HEK293 (cell line): ENCODE measurements at regions not wholly inside any gene's neighbourhood (a gene's known extent, or its start where the extent isn't known, plus 50 kb on each side); places are given as distances from the start of the nearest gene placed in this dataset.

Experiments
- CTCF ChIA-PET: fragments of 350-600 bp; formaldehyde crosslinking; extraction: SDS; loops from one replicate; lab custom pipeline; 2021; ENCODE audit warnings: antibody characterized with exemption; lab: Yijun Ruan, JAX
- POLR2A ChIA-PET: fragments of 300-600 bp; formaldehyde crosslinking; extraction: SDS; loops from one replicate; lab custom pipeline; 2020; ENCODE audit warnings: antibody characterized with exemption, inconsistent platforms; lab: Yijun Ruan, JAX
- H3K27ac ChIP-seq: fragments of 200-500 bp; sonication (Bioruptor generic); 2 replicates; pipeline ENCODE4 v1.5.1; 2014; ENCODE audit warnings: low read depth, low read length, control low read depth, inconsistent platforms; ENCODE audit errors: extremely low read depth
- H3K36me3 ChIP-seq, 2 experiments: fragments of 200-500 bp in 1 of 2; sonication (Bioruptor generic) in 1 of 2; 1 replicate in 1 of 2; 2 replicates in 1 of 2; pipeline ENCODE4 v1.5.1; 2014 to 2017; ENCODE audit warnings: inconsistent platforms in 2 of 2, low read length in 2 of 2; ENCODE audit not compliant: control insufficient read depth in 2 of 2, insufficient read depth in 1 of 2
- H3K4me1 ChIP-seq: fragments of 200-500 bp; sonication (Bioruptor generic); 2 replicates; pipeline ENCODE4 v1.5.1; 2014; ENCODE audit warnings: mild to moderate bottlenecking, low read length, inconsistent platforms; ENCODE audit not compliant: control insufficient read depth, insufficient read depth
- H3K4me3 ChIP-seq: 2 replicates; pipeline ENCODE4 v1.5.1; 2011; ENCODE audit warnings: low read depth, mild to moderate bottlenecking, control low read depth, low read length, moderate library complexity
- H3K9me3 ChIP-seq: fragments of 200-500 bp; sonication (Bioruptor generic); 2 replicates; pipeline ENCODE4 v1.5.1; 2014; ENCODE audit warnings: low read depth, low read length, inconsistent platforms; ENCODE audit not compliant: control insufficient read depth, insufficient read depth
- EGR2 ChIP-seq: fragments of 450-650 bp; formaldehyde crosslinking; IDR thresholded peaks from 2 replicates; pipeline ENCODE4 v1.5.1; 2016; ENCODE audit warnings: low read depth, missing biosample characterization, missing genetic modification characterization
- KLF16 ChIP-seq: fragments of 450-650 bp; formaldehyde crosslinking; IDR thresholded peaks from 2 replicates; pipeline ENCODE4 v1.5.1; 2017; ENCODE audit warnings: missing biosample characterization, missing genetic modification characterization
- MYNN ChIP-seq: fragments of 450-650 bp; formaldehyde crosslinking; IDR thresholded peaks from 2 replicates; pipeline ENCODE4 v1.5.1; 2016; ENCODE audit warnings: missing biosample characterization, missing genetic modification characterization, borderline replicate concordance
- SALL2 ChIP-seq: fragments of 450-650 bp; formaldehyde crosslinking; IDR thresholded peaks from 2 replicates; pipeline ENCODE4 v1.5.0; 2017; ENCODE audit warnings: missing biosample characterization, mild to moderate bottlenecking, missing genetic modification characterization, borderline replicate concordance
- ZBTB48 ChIP-seq: fragments of 450-650 bp; formaldehyde crosslinking; IDR thresholded peaks from 2 replicates; pipeline ENCODE4 v1.5.1; 2016; ENCODE audit warnings: missing biosample characterization, missing genetic modification characterization
- ZNF175 ChIP-seq: fragments of 450-650 bp; formaldehyde crosslinking; IDR thresholded peaks from 2 replicates; pipeline ENCODE4 v1.5.1; 2016; ENCODE audit warnings: missing biosample characterization, missing genetic modification characterization
- ZNF239 ChIP-seq: fragments of 450-650 bp; formaldehyde crosslinking; IDR thresholded peaks from 2 replicates; pipeline ENCODE4 v1.5.1; 2016; ENCODE audit warnings: missing biosample characterization, missing genetic modification characterization
- ZNF335 ChIP-seq: fragments of 450-650 bp; formaldehyde crosslinking; conservative IDR thresholded peaks from 2 replicates; pipeline ENCODE4 v1.5.1; 2016; ENCODE audit warnings: missing biosample characterization, missing genetic modification characterization
- ZNF391 ChIP-seq: fragments of 450-650 bp; formaldehyde crosslinking; IDR thresholded peaks from 2 replicates; pipeline ENCODE4 v1.5.1; 2016; ENCODE audit warnings: low read depth, missing biosample characterization, missing genetic modification characterization, borderline replicate concordance
- ZNF654 ChIP-seq: fragments of 450-650 bp; formaldehyde crosslinking; IDR thresholded peaks from 2 replicates; pipeline ENCODE4 v1.5.1; 2016; ENCODE audit warnings: low read depth, missing biosample characterization, missing genetic modification characterization
- ZNF707 ChIP-seq: fragments of 450-650 bp; formaldehyde crosslinking; IDR thresholded peaks from 2 replicates; pipeline ENCODE4 v1.5.1; 2016; ENCODE audit warnings: missing biosample characterization, missing genetic modification characterization
- ZNF777 ChIP-seq: fragments of 450-650 bp; formaldehyde crosslinking; IDR thresholded peaks from 2 replicates; pipeline ENCODE4 v1.5.1; 2017; ENCODE audit warnings: missing biosample characterization, missing genetic modification characterization, borderline replicate concordance
- ZNF792 ChIP-seq: fragments of 450-650 bp; formaldehyde crosslinking; IDR thresholded peaks from 2 replicates; pipeline ENCODE4 v1.5.1; 2016; ENCODE audit warnings: missing biosample characterization, missing genetic modification characterization
- TF ChIP-seq, protein P1 (sequence below): fragments of 450-650 bp; formaldehyde crosslinking; IDR thresholded peaks from 2 replicates; pipeline ENCODE4 v1.5.1; 2016; ENCODE audit warnings: missing biosample characterization, missing genetic modification characterization
- TF ChIP-seq, protein P2 (sequence below): fragments of 450-650 bp; formaldehyde crosslinking; IDR thresholded peaks from 2 replicates; pipeline ENCODE4 v1.5.1; 2016; ENCODE audit warnings: missing biosample characterization, missing genetic modification characterization
- TF ChIP-seq, protein P3 (sequence below): fragments of 450-650 bp; formaldehyde crosslinking; optimal IDR thresholded peaks from 2 replicates; pipeline ENCODE3; 2016; ENCODE audit warnings: missing biosample characterization, mild to moderate bottlenecking, missing genetic modification characterization
- TF ChIP-seq, protein P4 (sequence below): fragments of 450-650 bp; formaldehyde crosslinking; IDR thresholded peaks from 2 replicates; pipeline ENCODE4 v1.5.1; 2017; ENCODE audit warnings: missing biosample characterization, missing genetic modification characterization

GRCh38 chr13:60936281-60936680 lies 479.4 kb downstream of the PCDH20 start (continued):
- TF ChIP-seq, protein P1, sequence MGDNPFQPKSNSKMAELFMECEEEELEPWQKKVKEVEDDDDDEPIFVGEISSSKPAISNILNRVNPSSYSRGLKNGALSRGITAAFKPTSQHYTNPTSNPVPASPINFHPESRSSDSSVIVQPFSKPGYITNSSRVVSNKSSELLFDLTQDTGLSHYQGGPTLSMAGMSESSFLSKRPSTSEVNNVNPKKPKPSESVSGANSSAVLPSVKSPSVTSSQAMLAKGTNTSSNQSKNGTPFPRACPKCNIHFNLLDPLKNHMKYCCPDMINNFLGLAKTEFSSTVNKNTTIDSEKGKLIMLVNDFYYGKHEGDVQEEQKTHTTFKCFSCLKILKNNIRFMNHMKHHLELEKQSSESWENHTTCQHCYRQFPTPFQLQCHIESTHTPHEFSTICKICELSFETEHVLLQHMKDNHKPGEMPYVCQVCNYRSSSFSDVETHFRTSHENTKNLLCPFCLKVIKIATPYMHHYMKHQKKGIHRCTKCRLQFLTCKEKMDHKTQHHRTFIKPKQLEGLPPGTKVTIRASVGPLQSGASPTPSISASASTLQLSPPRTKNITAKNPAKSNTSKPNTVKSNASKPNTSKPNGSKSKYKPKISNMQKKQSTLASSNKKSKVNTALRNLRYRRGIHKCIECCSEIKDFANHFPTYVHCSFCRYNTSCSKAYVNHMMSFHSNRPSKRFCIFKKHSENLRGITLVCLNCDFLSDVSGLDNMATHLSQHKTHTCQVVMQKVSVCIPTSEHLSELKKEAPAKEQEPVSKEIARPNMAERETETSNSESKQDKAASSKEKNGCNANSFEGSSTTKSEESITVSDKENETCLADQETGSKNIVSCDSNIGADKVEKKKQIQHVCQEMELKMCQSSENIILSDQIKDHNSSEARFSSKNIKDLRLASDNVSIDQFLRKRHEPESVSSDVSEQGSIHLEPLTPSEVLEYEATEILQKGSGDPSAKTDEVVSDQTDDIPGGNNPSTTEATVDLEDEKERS (tag by site-specific recombination), result no peak
- TF ChIP-seq, all 188 proteins: peak for 0

DNA sequence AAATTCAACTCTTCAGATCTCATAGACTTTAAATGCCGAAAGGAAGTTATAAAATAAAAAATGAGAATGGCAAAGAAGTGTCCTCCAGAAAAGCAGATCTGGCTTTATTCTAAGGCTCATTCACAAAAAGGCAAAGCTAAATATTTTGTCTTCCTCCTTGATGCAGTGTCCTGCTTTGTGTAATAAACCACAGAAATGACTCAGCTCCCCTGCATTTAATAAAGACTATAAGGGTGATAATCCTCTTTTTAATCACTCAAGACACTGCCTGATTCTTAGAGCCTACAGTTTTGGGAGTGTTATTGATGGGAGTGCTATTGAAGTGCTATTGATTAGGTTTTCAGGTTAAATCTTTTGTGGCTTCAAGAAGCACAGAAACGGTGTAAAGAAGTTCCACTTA lies 482.0 kb downstream of the PCDH20 start:
- TF ChIP-seq ZNF391 (tag by site-specific recombination), result no peak
- TF ChIP-seq ZNF707 (tag by site-specific recombination), result no peak
- no peak for TF ChIP-seq KLF16
- TF ChIP-seq, protein P2, sequence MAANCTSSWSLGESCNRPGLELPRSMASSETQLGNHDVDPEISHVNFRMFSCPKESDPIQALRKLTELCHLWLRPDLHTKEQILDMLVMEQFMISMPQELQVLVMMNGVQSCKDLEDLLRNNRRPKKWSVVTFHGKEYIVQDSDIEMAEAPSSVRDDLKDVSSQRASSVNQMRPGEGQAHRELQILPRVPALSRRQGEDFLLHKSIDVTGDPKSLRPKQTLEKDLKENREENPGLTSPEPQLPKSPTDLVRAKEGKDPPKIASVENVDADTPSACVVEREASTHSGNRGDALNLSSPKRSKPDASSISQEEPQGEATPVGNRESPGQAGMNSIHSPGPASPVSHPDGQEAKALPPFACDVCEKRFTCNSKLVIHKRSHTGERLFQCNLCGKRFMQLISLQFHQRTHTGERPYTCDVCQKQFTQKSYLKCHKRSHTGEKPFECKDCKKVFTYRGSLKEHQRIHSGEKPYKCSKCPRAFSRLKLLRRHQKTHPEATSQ (tag by site-specific recombination), result no peak
- no peak for TF ChIP-seq ZNF777 (tag by site-specific recombination)
- TF ChIP-seq, protein P3, sequence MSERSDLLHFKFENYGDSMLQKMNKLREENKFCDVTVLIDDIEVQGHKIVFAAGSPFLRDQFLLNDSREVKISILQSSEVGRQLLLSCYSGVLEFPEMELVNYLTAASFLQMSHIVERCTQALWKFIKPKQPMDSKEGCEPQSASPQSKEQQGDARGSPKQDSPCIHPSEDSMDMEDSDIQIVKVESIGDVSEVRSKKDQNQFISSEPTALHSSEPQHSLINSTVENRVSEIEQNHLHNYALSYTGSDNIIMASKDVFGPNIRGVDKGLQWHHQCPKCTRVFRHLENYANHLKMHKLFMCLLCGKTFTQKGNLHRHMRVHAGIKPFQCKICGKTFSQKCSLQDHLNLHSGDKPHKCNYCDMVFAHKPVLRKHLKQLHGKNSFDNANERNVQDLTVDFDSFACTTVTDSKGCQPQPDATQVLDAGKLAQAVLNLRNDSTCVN (tag by site-specific recombination), result no peak
- TF ChIP-seq ZNF654, result no peak
- TF ChIP-seq, protein P4, sequence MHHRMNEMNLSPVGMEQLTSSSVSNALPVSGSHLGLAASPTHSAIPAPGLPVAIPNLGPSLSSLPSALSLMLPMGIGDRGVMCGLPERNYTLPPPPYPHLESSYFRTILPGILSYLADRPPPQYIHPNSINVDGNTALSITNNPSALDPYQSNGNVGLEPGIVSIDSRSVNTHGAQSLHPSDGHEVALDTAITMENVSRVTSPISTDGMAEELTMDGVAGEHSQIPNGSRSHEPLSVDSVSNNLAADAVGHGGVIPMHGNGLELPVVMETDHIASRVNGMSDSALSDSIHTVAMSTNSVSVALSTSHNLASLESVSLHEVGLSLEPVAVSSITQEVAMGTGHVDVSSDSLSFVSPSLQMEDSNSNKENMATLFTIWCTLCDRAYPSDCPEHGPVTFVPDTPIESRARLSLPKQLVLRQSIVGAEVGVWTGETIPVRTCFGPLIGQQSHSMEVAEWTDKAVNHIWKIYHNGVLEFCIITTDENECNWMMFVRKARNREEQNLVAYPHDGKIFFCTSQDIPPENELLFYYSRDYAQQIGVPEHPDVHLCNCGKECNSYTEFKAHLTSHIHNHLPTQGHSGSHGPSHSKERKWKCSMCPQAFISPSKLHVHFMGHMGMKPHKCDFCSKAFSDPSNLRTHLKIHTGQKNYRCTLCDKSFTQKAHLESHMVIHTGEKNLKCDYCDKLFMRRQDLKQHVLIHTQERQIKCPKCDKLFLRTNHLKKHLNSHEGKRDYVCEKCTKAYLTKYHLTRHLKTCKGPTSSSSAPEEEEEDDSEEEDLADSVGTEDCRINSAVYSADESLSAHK, result no peak
- no peak for TF ChIP-seq ZNF175 (tag by site-specific recombination)
- TF ChIP-seq ZNF239 (tag by site-specific recombination), result no peak
- TF ChIP-seq ZNF792, result no peak
- no peak for TF ChIP-seq EGR2 (tag by site-specific recombination)
- TF ChIP-seq ZBTB48 (tag by site-specific recombination), result no peak
- no peak for TF ChIP-seq MYNN
- no peak for TF ChIP-seq ZNF335 (tag by site-specific recombination)
- no peak for TF ChIP-seq SALL2 (tag by site-specific recombination)
- TF ChIP-seq, all 188 proteins: peak for 0
- Histone ChIP-seq H3K36me3 (no peaks in the 10 kb centered on the region), H3K27ac (no peak overlapping the region), H3K4me1 (no peaks in the 10 kb centered on the region), H3K4me3 (no peak overlapping the region), H3K9me3 (no peaks in the 10 kb centered on the region)
- ChIA-PET POLR2A (no interaction called here), CTCF (no interaction called here)
